IMR-90 (cell line): ENCODE measurements at regions not wholly inside any gene's neighbourhood (a gene's known extent, or its start where the extent isn't known, plus 50 kb on each side); places are given as distances from the start of the nearest gene placed in this dataset.

Experiments
- ATAC-seq: fragments of 200-7000 bp; cut with Tn5 transposase; 2 replicates; pipeline ENCODE4 v1.9.1; 2020; ENCODE audit warnings: low read depth, mild to moderate bottlenecking, moderate library complexity
- BruUV-seq: library from RNA; stranded (reverse); fragments of 400-500 nt; replicated peaks from 2 replicates; lab custom pipeline; 2021; lab: Mats Ljungman, UMichigan
- CTCF ChIA-PET: fragments of 300-600 bp; formaldehyde crosslinking; extraction: SDS; loops from one replicate; lab custom pipeline; 2021; ENCODE audit warnings: antibody characterized with exemption; lab: Yijun Ruan, JAX
- POLR2A ChIA-PET: fragments of 300-600 bp; sonication (Branson Sonifier 250); formaldehyde crosslinking; loops from one replicate; lab custom pipeline; 2022; ENCODE audit warnings: antibody characterized with exemption; ENCODE audit not compliant: unreplicated experiment; lab: Charles Lee
- DNase-seq: peaks from one replicate; pipeline ENCODE4 v3.0.0; 2013
- H2AFZ ChIP-seq: replicated peaks from 2 replicates; pipeline ENCODE3; 2013; ENCODE audit warnings: low read length, mild to moderate bottlenecking; ENCODE audit not compliant: poor library complexity
- H2AK5ac ChIP-seq: 2 replicates; pipeline ENCODE4 v1.6.1; 2013; ENCODE audit warnings: low read depth, low read length, inconsistent platforms
- H2AK9ac ChIP-seq: replicated peaks from 2 replicates; pipeline ENCODE3; 2013; ENCODE audit warnings: mild to moderate bottlenecking, low read depth, low read length, moderate library complexity; ENCODE audit not compliant: poor library complexity
- H2BK120ac ChIP-seq: 2 replicates; pipeline ENCODE4 v1.6.1; 2013; ENCODE audit warnings: low read depth, low read length, inconsistent platforms
- H2BK15ac ChIP-seq: 3 replicates; pipeline ENCODE4 v1.6.1; 2013; ENCODE audit warnings: low read depth, low read length, inconsistent platforms
- H2BK20ac ChIP-seq: 2 replicates; pipeline ENCODE4 v1.6.1; 2013; ENCODE audit warnings: low read depth, mild to moderate bottlenecking, inconsistent platforms, low read length, moderate library complexity
- H2BK5ac ChIP-seq: 2 replicates; pipeline ENCODE4 v1.6.1; 2013; ENCODE audit warnings: mild to moderate bottlenecking, low read depth, low read length, inconsistent platforms; ENCODE audit not compliant: poor library complexity, severe bottlenecking
- H3K14ac ChIP-seq: replicated peaks from 2 replicates; pipeline ENCODE4 v1.6.1; 2013; ENCODE audit warnings: low read depth, low read length, inconsistent platforms
- H3K18ac ChIP-seq: 2 replicates; pipeline ENCODE4 v1.6.1; 2013; ENCODE audit warnings: low read depth, low read length, control low read depth
- H3K23ac ChIP-seq: 2 replicates; pipeline ENCODE4 v1.6.1; 2013; ENCODE audit warnings: low read depth, low read length, inconsistent platforms
- H3K27ac ChIP-seq: 2 replicates; pipeline ENCODE4 v1.5.1; 2013; ENCODE audit warnings: mild to moderate bottlenecking, control low read depth, low read length; ENCODE audit not compliant: insufficient read depth
- H3K27me3 ChIP-seq: 2 replicates; pipeline ENCODE4 v1.6.1; 2013; ENCODE audit warnings: low read length; ENCODE audit not compliant: control insufficient read depth, insufficient read depth
- H3K36me3 ChIP-seq: 2 replicates; pipeline ENCODE4 v1.6.1; 2013; ENCODE audit warnings: low read length, mixed read lengths; ENCODE audit not compliant: control insufficient read depth, insufficient read depth
- H3K4ac ChIP-seq: 2 replicates; pipeline ENCODE4 v1.6.1; 2013; ENCODE audit warnings: low read depth, low read length, inconsistent platforms
- H3K4me1 ChIP-seq: 2 replicates; pipeline ENCODE4 v1.6.1; 2013; ENCODE audit warnings: low read length, mixed read lengths; ENCODE audit not compliant: control insufficient read depth, insufficient read depth
- H3K4me2 ChIP-seq: 2 replicates; pipeline ENCODE4 v1.6.1; 2013; ENCODE audit warnings: low read depth, mild to moderate bottlenecking, control low read depth, low read length, moderate library complexity
- H3K4me3 ChIP-seq: 2 replicates; pipeline ENCODE4 v1.5.1; 2013; ENCODE audit warnings: low read depth, mild to moderate bottlenecking, control low read depth, low read length, moderate library complexity; ENCODE audit not compliant: insufficient read depth
- H3K56ac ChIP-seq: 2 replicates; pipeline ENCODE4 v1.6.1; 2013; ENCODE audit warnings: low read length, inconsistent platforms; ENCODE audit not compliant: insufficient read depth; ENCODE audit errors: extremely low read depth
- H3K79me1 ChIP-seq, 2 experiments: 2 replicates each; pipeline ENCODE4 v1.6.1; 2013; ENCODE audit warnings: low read length in 2 of 2, inconsistent platforms in 1 of 2, low read depth in 1 of 2
- H3K9ac ChIP-seq: 2 replicates; pipeline ENCODE4 v1.6.1; 2013; ENCODE audit warnings: low read depth, low read length, control low read depth
- H3K9me1 ChIP-seq: 2 replicates; pipeline ENCODE4 v1.6.1; 2013; ENCODE audit warnings: low read length, inconsistent platforms; ENCODE audit not compliant: insufficient read depth
- H3K9me3 ChIP-seq: 2 replicates; pipeline ENCODE4 v1.6.1; 2013; ENCODE audit warnings: low read length; ENCODE audit not compliant: control insufficient read depth, insufficient read depth
- H4K20me1 ChIP-seq: 2 replicates; pipeline ENCODE4 v1.6.1; 2013; ENCODE audit warnings: low read length, inconsistent platforms; ENCODE audit not compliant: insufficient read depth
- H4K5ac ChIP-seq: 2 replicates; pipeline ENCODE4 v1.6.1; 2013; ENCODE audit warnings: mild to moderate bottlenecking, low read depth, low read length, control low read depth
- H4K8ac ChIP-seq, 2 experiments: 2 replicates each; pipeline ENCODE4 v1.6.1; 2013; ENCODE audit warnings: low read depth in 2 of 2, low read length in 2 of 2, control low read depth in 1 of 2, inconsistent platforms in 1 of 2
- H4K91ac ChIP-seq: 2 replicates; pipeline ENCODE4 v1.6.1; 2013; ENCODE audit warnings: low read depth, low read length, inconsistent platforms; ENCODE audit not compliant: insufficient read depth
- CEBPB ChIP-seq: IDR thresholded peaks from 2 replicates; pipeline ENCODE4 v1.6.1; 2012; ENCODE audit warnings: low read depth, low read length, improper control_type of control experiment
- CHD1 ChIP-seq: IDR thresholded peaks from 2 replicates; pipeline ENCODE4 v1.6.1; 2012; ENCODE audit warnings: low read depth, low read length, improper control_type of control experiment
- CTCF ChIP-seq: conservative IDR thresholded peaks from 2 replicates; pipeline ENCODE4 v1.5.1; 2012; ENCODE audit warnings: mild to moderate bottlenecking, low read depth, low read length, improper control_type of control experiment
- FOS ChIP-seq: fragments of 150-350 bp; IDR thresholded peaks from 2 replicates; pipeline ENCODE4 v1.6.1; 2016; ENCODE audit warnings: low read depth, low read length
- MAFK ChIP-seq: IDR thresholded peaks from 2 replicates; pipeline ENCODE4 v1.6.1; 2012; ENCODE audit warnings: low read depth, low read length, improper control_type of control experiment
- MAZ ChIP-seq: IDR thresholded peaks from 2 replicates; pipeline ENCODE4 v1.6.1; 2012; ENCODE audit warnings: low read depth, mild to moderate bottlenecking, low read length, improper control_type of control experiment, moderate library complexity, borderline replicate concordance
- NFE2L2 ChIP-seq: fragments of 150-350 bp; IDR thresholded peaks from 2 replicates; pipeline ENCODE4 v1.6.1; 2016; ENCODE audit warnings: low read depth, mild to moderate bottlenecking, low read length
- POLR2A ChIP-seq: IDR thresholded peaks from 2 replicates; pipeline ENCODE4 v1.6.1; 2012; ENCODE audit warnings: mild to moderate bottlenecking, low read depth, low read length
- RAD21 ChIP-seq: IDR thresholded peaks from 2 replicates; pipeline ENCODE4 v1.6.1; 2012; ENCODE audit warnings: low read length, improper control_type of control experiment
- RCOR1 ChIP-seq: IDR thresholded peaks from 2 replicates; pipeline ENCODE4 v1.6.1; 2012; ENCODE audit warnings: mild to moderate bottlenecking, low read length, improper control_type of control experiment; ENCODE audit not compliant: insufficient replicate concordance
- RFX5 ChIP-seq: IDR thresholded peaks from 2 replicates; pipeline ENCODE4 v1.8.0; 2012; ENCODE audit warnings: low read depth, mild to moderate bottlenecking, low read length, moderate library complexity
- dilution Hi-C: fragments of 300-500 bp; cut with HindIII; formaldehyde crosslinking; loops from one replicate; pipeline ENCODE4 v1.14.3; 2018; ENCODE audit warnings: low sequenced_read_pairs; ENCODE audit not compliant: unreplicated experiment
- in situ Hi-C: fragments of 300-500 bp; cut with MboI; formaldehyde crosslinking; loops from 3 replicates; pipeline ENCODE4 v1.14.3; 2019; ENCODE audit warnings: low sequenced_read_pairs, inconsistent platforms, mixed read lengths
- intact Hi-C: fragments of 100-400 bp; cut with micrococcal nuclease; formaldehyde crosslinking; loops from 2 replicates; pipeline ENCODE4 v1.10.0; 2022

- dilution Hi-C loops (no loop called here), in situ Hi-C loops (no loop called here), intact Hi-C loops (no loop called here)
- no peaks in the 10 kb centered on the region for H4K20me1 ChIP-seq
- H4K91ac ChIP-seq = no peak overlapping the region
- DNase-seq = no peak
- BruUV-seq = no TSS peak
- no peak overlapping the region for H2BK5ac ChIP-seq
- H2BK120ac ChIP-seq = no peak overlapping the region
- H3K27me3 ChIP-seq = no peaks in the 10 kb centered on the region
- no peak overlapping the region for H4K8ac ChIP-seq
- no peak overlapping the region for H3K4ac ChIP-seq
- no peak overlapping the region for H2AFZ ChIP-seq
- no peak overlapping the region for H2BK15ac ChIP-seq
- no peak overlapping the region for H2AK9ac ChIP-seq
- no peak overlapping the region for H3K56ac ChIP-seq
- no peak overlapping the region for H3K18ac ChIP-seq
- H3K9me1 ChIP-seq = no peaks in the 10 kb centered on the region
- POLR2A ChIA-PET = no interaction called here
- H3K4me2 ChIP-seq = no peak overlapping the region
- no peaks in the 10 kb centered on the region for H3K9me3 ChIP-seq
- no peak overlapping the region for H3K23ac ChIP-seq
- H2AK5ac ChIP-seq = no peak overlapping the region
- H3K27ac ChIP-seq = no peak overlapping the region
- no peak for ATAC-seq
- H3K9ac ChIP-seq = no peak overlapping the region
- no peak for TF ChIP-seq FOS
- TF ChIP-seq RFX5 = no peak
- no peak for TF ChIP-seq POLR2A
- TF ChIP-seq MAZ = no peak
- TF ChIP-seq RAD21 = no peak
- no peak for TF ChIP-seq CTCF
- no peak for TF ChIP-seq MAFK
- TF ChIP-seq CHD1 = no peak
- no peak for TF ChIP-seq NFE2L2
- no peak for TF ChIP-seq CEBPB
- no peak for TF ChIP-seq RCOR1
- H3K36me3 ChIP-seq = no peaks in the 10 kb centered on the region
- no peak overlapping the region for H4K5ac ChIP-seq
- CTCF ChIA-PET = no interaction called here
- no peaks in the 10 kb centered on the region for H3K79me1 ChIP-seq
- H3K4me3 ChIP-seq = no peak overlapping the region
- no peak overlapping the region for H2BK20ac ChIP-seq
- no peak overlapping the region for H3K14ac ChIP-seq
- no peaks in the 10 kb centered on the region for H3K4me1 ChIP-seq
Measured at GRCh38 chrX:125094901-125095300, 224.8 kb upstream of the TEX13C start.
